Gastrocnemius medialis (tissue), 4 donors: ENCODE measurements at regions not wholly inside any gene's neighbourhood (a gene's known extent, or its start where the extent isn't known, plus 50 kb on each side); places are given as distances from the start of the nearest gene placed in this dataset.

Experiments used
- ATAC-seq, 2 donors: fragments of 150-250 bp; one replicate each; pipeline ENCODE4 v1.9.1; 2016
- DNase-seq, 2 donors: peaks; one replicate each; pipeline ENCODE4 v3.0.0-alpha.2; 2019
- H3K27ac ChIP-seq, 4 donors: fragments of 200-600 bp; sonication (generic); 1 replicate in 1 of 4; 2 replicates in 3 of 4; pipeline ENCODE4 v1.5.1; 2016 to 2018; ENCODE audit warnings: mild to moderate bottlenecking in 2 of 4, moderate library complexity in 1 of 4
- H3K27me3 ChIP-seq, 3 donors: fragments of 200-600 bp; sonication (generic) in 2 of 3; 1 replicate in 1 of 3; 2 replicates in 2 of 3; pipeline versions ENCODE4 v1.5.1 to v1.6.0; 2016 to 2019; ENCODE audit warnings: mild to moderate bottlenecking in 1 of 3, moderate library complexity in 1 of 3
- H3K36me3 ChIP-seq, 2 donors: fragments of 200-600 bp; sonication (generic) in 1 of 2; one replicate each; pipeline ENCODE4 v1.5.1; 2017 to 2018
- H3K4me1 ChIP-seq, 2 donors: fragments of 200-600 bp; sonication (generic) in 1 of 2; one replicate each; pipeline ENCODE4 v1.5.1; 2016 to 2017; ENCODE audit warnings: mild to moderate bottlenecking in 2 of 2
- H3K4me3 ChIP-seq, 4 donors: fragments of 200-600 bp; sonication (generic) in 3 of 4; 1 replicate in 1 of 4; 2 replicates in 3 of 4; pipeline ENCODE4 v1.5.1; 2016 to 2019; ENCODE audit warnings: mild to moderate bottlenecking in 2 of 4
- H3K9me3 ChIP-seq, 3 donors: fragments of 200-600 bp; sonication (generic) in 2 of 3; 1 replicate in 1 of 3; 2 replicates in 2 of 3; pipeline ENCODE4 v1.5.1; 2016 to 2019
- POLR2A ChIP-seq, 2 donors: fragments of 450-650 bp; IDR thresholded peaks; one replicate each; pipeline ENCODE4 v1.6.1; 2017; ENCODE audit warnings: antibody characterized with exemption in 2 of 2, mild to moderate bottlenecking in 2 of 2, moderate library complexity in 2 of 2
- in situ Hi-C, 4 donors: fragments of 200-750 bp; cut with MboI; loops; one replicate each; pipeline versions ENCODE4 v1.15.0 to v1.8.0; 2017; ENCODE audit warnings: low sequenced_read_pairs in 4 of 4
- intact Hi-C: fragments of 100-400 bp; cut with DNase I; formaldehyde crosslinking; loops from one replicate; pipeline ENCODE4 v1.15.1; 2023; ENCODE audit warnings: low total_unique reads
- TF ChIP-seq, protein P1 (sequence below), 5 experiments: fragments of 450-650 bp in 3 of 5; fragments of 200-600 bp in 2 of 5; sonication (generic) in 2 of 5; IDR thresholded peaks in 4 of 5; conservative IDR thresholded peaks in 1 of 5; 1 replicate in 4 of 5; 2 replicates in 1 of 5; pipeline ENCODE4 v1.5.1; 2016 to 2019; ENCODE audit warnings: antibody characterized with exemption in 5 of 5, mild to moderate bottlenecking in 3 of 5, moderate library complexity in 3 of 5

DNA sequence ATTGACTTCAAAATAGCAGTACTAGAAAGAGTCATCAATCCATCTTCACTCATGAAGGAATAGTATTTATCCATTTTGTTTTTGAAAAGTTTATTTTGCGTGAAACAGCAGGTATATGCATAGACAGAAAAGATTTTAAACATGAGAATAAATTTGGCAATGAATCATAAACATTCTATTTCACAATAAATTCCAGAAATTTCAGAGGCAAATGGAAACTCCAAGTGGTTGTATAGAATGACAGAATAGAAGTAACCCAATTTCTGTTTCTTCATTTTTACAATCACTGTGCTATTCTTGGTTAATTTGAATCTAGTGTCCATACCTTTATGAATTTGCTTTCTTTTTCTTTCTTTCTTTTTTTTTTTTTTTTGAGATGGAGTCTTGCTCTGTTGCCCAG, 173.0 kb upstream of the ECI2 start:
- H3K9me3 ChIP-seq, result no peaks in the 10 kb centered on the region
- peaks cover 0 to 6% of the 10 kb centered on the region in 2 donors for H3K4me1 ChIP-seq
- no peaks in the 10 kb centered on the region for H3K27me3 ChIP-seq
- no peaks in the 10 kb centered on the region for H3K36me3 ChIP-seq
- no peak for ATAC-seq
- in situ Hi-C loops, result loop anchor here in 3 of 4 donors (25.0 kb wide), 1 partner anchor 629 kb away; no protein-coding TSS in a partner anchor
- no peak for DNase-seq
- TF ChIP-seq, protein P1, sequence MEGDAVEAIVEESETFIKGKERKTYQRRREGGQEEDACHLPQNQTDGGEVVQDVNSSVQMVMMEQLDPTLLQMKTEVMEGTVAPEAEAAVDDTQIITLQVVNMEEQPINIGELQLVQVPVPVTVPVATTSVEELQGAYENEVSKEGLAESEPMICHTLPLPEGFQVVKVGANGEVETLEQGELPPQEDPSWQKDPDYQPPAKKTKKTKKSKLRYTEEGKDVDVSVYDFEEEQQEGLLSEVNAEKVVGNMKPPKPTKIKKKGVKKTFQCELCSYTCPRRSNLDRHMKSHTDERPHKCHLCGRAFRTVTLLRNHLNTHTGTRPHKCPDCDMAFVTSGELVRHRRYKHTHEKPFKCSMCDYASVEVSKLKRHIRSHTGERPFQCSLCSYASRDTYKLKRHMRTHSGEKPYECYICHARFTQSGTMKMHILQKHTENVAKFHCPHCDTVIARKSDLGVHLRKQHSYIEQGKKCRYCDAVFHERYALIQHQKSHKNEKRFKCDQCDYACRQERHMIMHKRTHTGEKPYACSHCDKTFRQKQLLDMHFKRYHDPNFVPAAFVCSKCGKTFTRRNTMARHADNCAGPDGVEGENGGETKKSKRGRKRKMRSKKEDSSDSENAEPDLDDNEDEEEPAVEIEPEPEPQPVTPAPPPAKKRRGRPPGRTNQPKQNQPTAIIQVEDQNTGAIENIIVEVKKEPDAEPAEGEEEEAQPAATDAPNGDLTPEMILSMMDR (IDR thresholded peaks at IDR 0.05 in 4 of 5, conservative IDR thresholded peaks at IDR 0.05 in 1 of 5), result no peak
- no peak for TF ChIP-seq POLR2A (IDR thresholded peaks at IDR 0.05)
- no peak overlapping the region for H3K27ac ChIP-seq
- no peak overlapping the region for H3K4me3 ChIP-seq
- intact Hi-C loops, result no loop called here

DNA sequence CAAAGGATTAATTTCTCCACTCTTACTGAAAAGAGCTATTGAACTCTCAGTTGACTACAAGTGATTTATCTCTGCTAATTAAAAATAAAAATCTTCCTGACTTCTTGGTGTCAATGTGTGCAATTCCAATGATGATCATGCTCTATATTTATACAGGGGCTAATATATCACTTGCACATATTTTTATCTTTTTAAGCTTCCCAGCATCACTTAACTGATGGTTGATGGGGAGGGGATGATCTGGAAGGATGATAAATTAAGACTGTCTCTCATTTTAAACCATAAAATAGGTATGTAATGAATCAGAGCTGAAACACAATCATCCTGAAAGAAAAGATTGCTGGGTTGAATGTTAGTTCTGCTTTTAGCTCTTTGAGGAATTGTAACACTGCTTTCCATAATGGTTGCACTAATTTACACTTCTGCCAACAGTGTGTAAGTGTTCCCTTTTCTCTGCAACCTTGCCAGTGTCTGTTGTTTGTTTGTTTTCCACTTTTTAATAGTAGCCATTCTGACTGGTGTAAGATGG, 169.6 kb upstream of the ECI2 start:
- Histone ChIP-seq H3K27me3 (no peaks in the 10 kb centered on the region), H3K4me3 (no peak overlapping the region), H3K27ac (no peak overlapping the region), H3K36me3 (no peaks in the 10 kb centered on the region), H3K4me1 (peaks cover 4 to 26% of the 10 kb centered on the region in 2 donors), H3K9me3 (no peaks in the 10 kb centered on the region)
- TF ChIP-seq, protein P1 (IDR thresholded peaks at IDR 0.05 in 4 of 5, conservative IDR thresholded peaks at IDR 0.05 in 1 of 5), result no peak
- TF ChIP-seq POLR2A (IDR thresholded peaks at IDR 0.05), result no peak
- no peak for DNase-seq
- no peak for ATAC-seq
- intact Hi-C loops, result no loop called here
- in situ Hi-C loops, result loop anchor here in 3 of 4 donors (25.0 kb wide), 1 partner anchor 632 kb away; no protein-coding TSS in a partner anchor

DNA sequence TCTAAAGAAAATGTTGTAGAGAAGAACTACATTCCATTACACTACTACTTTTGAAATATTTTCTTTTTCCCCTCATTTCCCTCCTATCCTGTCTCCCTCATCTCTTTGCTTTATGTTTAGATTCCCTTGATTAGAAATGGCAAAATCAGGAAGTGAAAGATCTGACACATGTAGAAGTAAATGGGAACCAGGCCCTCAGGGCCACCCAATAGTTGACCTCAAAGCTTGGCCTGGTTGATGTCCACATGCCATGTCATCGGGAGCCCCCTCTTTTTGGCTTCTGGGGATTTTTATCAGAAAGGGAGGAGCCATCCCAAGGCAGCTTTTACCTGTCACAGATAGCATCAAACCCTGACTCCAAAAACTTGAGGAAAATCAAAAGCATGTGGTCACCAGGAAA, 168.3 kb upstream of the ECI2 start:
- no peaks in the 10 kb centered on the region for H3K27me3 ChIP-seq
- in situ Hi-C loops (loop anchor here in 3 of 4 donors (25.0 kb wide), 1 partner anchor 634 kb away; no protein-coding TSS in a partner anchor), intact Hi-C loops (no loop called here)
- no peaks in the 10 kb centered on the region for H3K9me3 ChIP-seq
- H3K27ac ChIP-seq, result no peak overlapping the region
- TF ChIP-seq, protein P1 (IDR thresholded peaks at IDR 0.05 in 4 of 5, conservative IDR thresholded peaks at IDR 0.05 in 1 of 5), result no peak
- TF ChIP-seq POLR2A (IDR thresholded peaks at IDR 0.05), result no peak
- ATAC-seq (no peak), DNase-seq (no peak)
- no peaks in the 10 kb centered on the region for H3K36me3 ChIP-seq
- no peak overlapping the region for H3K4me3 ChIP-seq
- peaks cover 4 to 26% of the 10 kb centered on the region in 2 donors for H3K4me1 ChIP-seq

DNA sequence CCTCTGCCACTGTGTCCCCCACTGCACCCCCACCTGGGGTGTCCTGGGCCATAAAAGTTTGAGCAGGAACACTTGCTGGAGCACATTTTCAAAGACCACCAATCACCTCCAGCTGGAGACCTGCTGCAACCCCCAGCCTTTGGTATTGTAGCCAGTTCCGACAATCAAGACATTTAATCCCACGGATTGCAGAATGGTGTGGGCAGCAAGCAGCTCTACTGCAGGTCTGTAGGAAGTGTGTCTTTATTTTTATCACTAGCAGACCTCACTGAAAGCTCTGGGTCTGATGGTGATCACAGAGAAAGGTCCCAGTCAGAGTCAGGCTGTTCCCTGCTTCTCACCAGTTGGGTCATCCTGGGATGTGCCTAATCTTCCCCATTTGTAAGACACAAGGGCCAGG, 167.1 kb upstream of the ECI2 start:
- H3K27me3 ChIP-seq, result no peaks in the 10 kb centered on the region
- TF ChIP-seq, protein P1 (IDR thresholded peaks at IDR 0.05 in 4 of 5, conservative IDR thresholded peaks at IDR 0.05 in 1 of 5), result no peak
- no peak for TF ChIP-seq POLR2A (IDR thresholded peaks at IDR 0.05)
- intact Hi-C loops, result no loop called here
- H3K36me3 ChIP-seq, result no peaks in the 10 kb centered on the region
- DNase-seq, result no peak
- peaks cover 4 to 26% of the 10 kb centered on the region in 2 donors for H3K4me1 ChIP-seq
- no peaks in the 10 kb centered on the region for H3K9me3 ChIP-seq
- H3K4me3 ChIP-seq, result no peak overlapping the region
- in situ Hi-C loops, result loop anchor here in 3 of 4 donors (25.0 kb wide), 1 partner anchor 635 kb away; no protein-coding TSS in a partner anchor
- peak; percentile 34 to 73 for ATAC-seq
- H3K27ac ChIP-seq, result peak overlapping the region in 2 of 4 donors; percentile 35 to 54
